DMS153 treated with DMSO at 0.1 percent for 48 hours (cell line): ENCODE measurements at regions not wholly inside any gene's neighbourhood (a gene's known extent, or its start where the extent isn't known, plus 50 kb on each side); places are given as distances from the start of the nearest gene placed in this dataset.

Source experiments
- DNase-seq: peaks from one replicate; lab custom pipeline; 2025; ENCODE audit not compliant: unreplicated experiment; lab: John Stamatoyannopoulos, UW

DNA sequence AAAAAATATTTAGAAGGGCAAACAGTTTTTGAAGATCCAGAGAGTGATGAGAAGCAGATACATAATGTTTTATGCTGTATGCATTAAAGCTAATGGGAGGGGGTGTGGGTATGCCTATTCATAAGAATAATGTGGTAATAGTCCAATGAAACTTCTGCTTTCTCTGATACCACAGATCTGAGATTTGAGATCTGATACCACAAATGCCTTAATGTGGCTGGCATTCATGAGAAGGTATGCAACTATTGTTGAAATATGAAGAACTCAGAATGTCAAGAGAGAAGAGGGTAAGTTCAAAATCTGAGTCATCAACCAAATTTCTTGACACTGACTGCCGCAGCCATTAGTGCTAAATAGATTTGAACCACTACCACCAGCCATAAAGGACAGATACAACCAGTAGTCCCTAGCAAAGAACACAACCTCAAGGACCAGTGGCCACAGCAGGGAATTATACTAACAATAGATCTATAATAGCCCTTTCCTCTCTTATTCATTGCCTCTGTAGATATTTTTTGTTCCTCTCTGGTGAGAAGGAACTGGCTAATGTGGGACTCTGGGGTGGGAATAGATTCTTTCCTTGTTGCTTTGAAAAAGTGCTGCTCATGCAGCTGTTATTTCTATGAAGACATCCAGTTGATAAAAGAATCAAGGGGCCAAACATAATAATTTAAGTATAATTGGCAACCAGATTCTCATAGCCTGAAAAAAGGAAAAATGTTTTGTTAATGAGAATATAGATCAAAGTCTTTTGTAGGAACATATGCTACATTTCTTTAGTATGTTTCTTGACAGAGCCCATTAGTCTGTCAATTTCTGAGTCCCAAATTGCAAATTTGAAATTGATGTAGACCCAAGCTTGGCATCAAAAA is 256.5 kb upstream of the ZNF608 start:
- DNase-seq, result no peak

DNA sequence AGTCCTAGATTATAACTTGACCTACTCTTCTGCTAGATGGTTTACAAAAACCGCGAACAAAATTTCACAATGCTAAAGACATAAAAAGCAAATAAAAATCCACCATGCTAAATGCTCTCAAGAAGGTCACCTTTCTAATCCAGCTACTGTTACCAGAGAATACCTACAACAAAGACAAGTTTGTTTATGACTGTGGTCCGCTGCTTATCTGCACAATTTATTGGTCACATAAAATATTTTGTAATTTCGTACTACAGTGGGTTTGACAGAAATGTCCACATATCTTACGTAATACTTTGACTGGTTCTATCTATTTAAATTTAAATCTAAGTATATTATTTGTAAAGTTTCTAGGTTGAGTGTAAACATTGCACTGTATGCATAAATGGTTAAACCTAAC is 257.6 kb upstream of the ZNF608 start:
- no peak for DNase-seq

DNA sequence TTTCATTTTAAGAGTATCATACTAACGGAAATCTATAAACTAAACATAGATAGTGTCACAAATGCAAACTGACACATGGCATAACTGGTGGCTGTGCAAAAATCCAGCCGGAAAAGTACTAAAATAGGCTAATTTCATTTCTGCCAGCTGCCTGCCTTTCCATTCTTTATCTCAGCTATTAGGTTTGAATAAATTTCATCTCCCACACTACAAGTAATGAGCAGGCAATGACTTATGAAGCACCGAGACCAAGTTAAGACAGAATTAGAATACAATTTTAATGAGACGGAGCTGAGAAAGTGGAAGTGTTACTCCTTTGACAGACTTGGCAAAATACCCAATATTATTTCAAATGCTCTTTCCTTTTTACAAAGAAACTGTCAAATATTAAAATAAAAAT is 258.8 kb upstream of the ZNF608 start:
- no peak for DNase-seq

DNA sequence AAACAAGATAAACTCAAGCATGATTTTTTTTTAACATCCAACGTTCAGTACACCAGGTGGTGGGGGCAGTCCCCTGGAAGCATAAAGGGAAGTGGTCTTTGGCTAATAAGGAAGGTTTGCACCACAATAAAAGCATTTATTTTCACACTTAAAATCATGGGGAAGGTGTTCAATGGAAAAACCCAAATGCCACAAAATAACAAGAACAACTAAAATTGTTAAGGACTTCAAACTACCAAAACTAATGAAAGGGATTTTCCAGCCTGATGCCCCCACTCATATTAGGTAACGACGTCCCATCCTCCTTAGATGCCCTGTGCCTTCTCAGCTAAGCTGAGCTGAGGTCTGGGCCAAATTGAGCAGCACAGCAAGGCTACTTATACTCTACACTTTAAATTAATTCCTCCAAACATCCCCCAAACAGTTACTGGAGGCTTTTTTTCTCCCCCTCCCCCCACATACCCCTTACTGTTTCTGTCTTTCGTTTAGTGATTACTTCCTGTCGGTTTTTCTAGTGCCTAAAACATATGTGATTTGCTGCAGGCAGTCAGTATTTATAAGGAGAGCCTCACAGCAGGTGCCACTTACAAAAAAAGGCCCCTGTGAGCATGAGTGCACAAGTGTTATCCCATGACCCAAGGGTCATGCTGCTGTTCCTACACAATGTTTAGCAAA is 259.7 kb upstream of the ZNF608 start:
- DNase-seq, result no peak

GRCh38 chr5:125010356-125010755 is 263.9 kb upstream of the ZNF608 start:
- DNase-seq, result no peak

DNA sequence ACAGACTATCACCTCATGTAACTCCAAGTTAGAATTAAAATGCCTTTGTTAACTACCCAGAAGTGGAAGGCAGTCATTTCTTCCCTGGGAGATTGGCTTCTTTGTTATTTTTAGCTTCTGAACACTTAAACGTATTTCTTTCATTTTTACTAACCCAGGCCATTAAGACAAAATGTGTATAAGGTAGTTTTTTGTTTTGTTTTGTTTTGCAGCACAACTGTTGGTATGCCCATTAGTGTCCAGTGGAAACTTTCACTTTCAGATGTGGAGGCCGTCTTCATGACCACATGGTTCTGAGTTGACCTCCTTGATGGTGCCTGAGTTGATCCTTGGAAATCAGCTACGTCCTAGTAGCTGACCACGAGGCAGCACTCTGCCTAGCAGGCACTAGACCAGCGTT is 264.6 kb upstream of the ZNF608 start:
- DNase-seq, result no peak

DNA sequence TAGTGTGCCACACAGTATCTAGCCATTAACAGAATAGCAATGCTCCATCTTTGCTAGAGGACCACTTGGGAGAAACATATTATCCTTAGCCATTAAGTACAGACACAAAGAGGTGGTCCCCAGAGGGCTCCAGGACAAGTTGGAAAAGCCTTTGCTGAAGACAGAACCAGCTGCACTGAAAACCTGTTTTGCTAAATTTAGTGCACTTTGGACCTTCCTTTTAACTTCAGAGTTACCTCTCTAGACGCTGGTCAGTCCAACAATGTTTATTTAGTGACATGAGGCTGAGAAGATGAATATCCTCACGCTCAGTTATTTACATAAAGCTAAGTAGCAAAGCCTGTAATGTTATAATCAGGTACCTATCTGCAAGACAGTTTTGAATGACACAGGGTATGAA is 265.0 kb upstream of the ZNF608 start:
- DNase-seq, result no peak

- DNase-seq, result no peak
These were observed 265.5 kb upstream of the ZNF608 start for GRCh38 chr5:125011947-125012346.

DNA sequence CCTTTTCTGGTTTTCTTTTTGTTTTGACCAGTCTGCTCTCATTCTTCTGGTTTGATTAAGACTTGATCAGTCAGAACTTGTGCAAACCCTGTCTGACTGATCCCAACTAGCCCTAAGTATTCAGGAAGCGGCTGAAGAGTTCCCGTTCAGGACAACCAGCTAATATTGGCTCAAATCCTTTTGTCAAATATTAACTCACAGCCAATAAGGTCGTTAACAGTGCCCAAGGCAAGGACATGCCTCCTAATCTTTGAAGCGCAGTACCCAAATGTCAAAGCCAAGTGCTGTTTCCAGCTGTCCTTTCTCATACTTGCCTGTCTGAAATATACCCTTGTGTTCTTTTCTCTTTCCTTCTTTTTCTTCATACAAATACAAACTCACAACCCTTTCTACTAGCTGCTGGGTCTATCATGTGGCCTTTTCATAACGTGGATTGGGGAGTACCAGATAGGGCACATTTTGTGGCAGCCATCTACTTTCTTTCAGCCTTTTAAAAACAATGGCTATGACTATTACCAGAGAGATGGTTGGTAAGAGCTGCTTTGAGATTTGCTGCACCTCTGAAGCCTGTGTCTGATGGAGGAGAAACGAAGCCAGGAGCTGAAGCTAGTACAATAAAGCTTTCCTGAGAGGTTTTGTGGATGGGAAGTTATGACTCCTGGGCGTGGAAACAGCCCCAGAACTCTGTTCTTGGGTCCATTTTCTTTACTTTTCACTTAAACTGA is 266.4 kb upstream of the ZNF608 start:
- no peak for DNase-seq

DNA sequence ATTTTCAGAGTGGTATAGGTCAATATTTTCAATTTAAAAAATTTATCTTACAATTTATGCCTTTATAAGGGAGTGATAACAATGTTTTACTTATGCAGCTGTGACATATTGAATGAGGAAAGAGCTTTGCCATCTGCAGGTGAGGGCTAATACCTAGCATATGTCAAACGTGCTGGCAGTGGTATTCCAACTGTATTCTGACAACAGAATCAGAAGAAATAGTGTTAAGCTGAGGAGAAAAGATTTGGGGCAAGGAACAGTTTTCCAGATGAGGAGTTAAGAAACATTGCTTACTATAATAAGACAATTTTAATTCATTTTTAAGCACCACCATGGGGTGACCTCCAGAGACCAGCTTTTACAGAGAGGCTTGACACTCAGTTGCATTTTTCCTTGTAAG is 267.8 kb upstream of the ZNF608 start:
- no peak for DNase-seq

- DNase-seq, result no peak
These were observed 271.4 kb upstream of the ZNF608 start for GRCh38 chr5:125017796-125018195.

GRCh38 chr5:125023673-125024072 is 277.2 kb upstream of the ZNF608 start:
- no peak for DNase-seq

DNA sequence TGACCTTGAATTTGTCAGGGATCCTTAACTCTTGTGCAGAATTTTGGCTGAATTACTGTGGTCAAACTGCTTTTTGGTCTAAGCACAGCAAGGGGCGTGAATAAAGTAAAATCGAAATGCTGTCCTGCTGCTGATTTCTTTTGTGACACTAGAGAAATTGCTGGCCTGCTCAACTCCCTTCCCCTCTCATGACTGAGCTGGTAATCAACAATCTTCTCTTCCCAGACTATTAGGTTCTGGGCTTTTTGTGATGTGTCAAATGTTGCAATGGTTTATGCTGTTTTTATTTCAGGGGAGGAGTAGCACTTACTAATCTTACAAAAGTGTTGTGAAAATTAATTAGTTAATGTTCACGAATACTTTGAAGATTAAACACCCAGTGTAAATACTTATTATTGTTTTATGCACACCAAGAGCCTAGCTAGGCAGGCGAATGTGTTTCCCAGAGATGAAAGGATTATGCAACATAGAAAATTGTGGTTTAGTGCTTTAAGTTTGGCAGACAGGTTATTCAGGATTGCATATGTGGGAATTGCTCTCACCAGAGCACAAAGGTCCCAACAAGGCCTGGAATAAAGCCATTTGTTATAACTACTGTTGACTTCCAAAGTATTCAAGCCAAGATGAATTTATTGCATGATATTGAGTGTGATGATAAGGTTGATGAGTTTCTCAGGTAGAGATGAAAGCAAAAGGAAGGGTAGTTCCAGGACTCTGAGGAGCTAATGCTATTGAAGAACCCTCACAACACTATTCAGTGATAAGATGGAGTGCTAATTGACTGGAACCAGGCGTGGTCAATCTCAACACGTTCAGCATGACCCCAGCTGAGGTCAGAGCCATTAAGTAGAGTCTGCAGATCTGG is 280.7 kb upstream of the ZNF608 start:
- DNase-seq, result no peak

GRCh38 chr5:125032286-125032685 is 285.8 kb upstream of the ZNF608 start:
- DNase-seq, result no peak

DNA sequence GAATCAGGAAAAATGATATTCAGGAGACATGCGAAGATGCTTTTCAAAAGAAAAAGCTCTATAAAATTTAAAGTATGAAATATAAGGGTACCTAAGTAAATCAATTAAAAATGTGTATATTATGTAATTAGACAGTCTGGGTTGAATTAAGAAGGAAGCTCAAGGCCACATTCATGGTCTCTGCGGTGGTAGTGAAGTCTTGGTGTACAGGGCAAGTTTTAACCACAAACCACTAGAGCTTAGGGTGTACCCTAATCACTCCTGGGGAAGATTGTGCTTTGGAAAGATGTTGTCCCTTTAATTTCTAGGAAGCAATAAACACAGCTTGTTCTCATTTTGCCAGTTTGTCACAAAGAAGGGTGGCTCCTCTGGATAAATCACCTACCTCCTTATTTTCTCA is 287.2 kb upstream of the ZNF608 start:
- no peak for DNase-seq

GRCh38 chr5:125034331-125034730 is 287.9 kb upstream of the ZNF608 start:
- no peak for DNase-seq

- no peak for DNase-seq
These were observed 290.1 kb upstream of the ZNF608 start for GRCh38 chr5:125036494-125036893.

GRCh38 chr5:125037020-125037419 is 290.6 kb upstream of the ZNF608 start:
- no peak for DNase-seq

GRCh38 chr5:125037530-125037929 is 291.1 kb upstream of the ZNF608 start:
- DNase-seq, result no peak

DNA sequence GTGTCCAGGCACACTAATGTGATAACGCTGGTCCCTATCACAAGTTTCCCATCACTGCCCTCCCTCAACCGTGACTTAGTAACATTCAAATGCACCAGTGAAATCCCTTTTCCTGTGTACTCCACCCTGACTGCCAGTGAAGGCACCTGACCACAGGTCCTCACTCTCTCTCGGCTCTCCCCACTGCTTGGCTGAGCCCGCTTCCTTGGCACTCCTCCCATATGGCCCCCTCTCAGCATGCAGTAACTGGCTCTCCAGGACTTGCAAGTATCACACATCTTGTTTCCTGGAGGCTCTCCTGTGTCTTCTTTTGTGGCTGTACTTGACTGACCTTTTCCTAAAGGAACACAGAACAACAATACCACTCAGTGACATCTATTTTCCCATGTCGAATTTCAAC is 292.0 kb upstream of the ZNF608 start:
- no peak for DNase-seq

- no peak for DNase-seq
These were observed 295.4 kb upstream of the ZNF608 start for GRCh38 chr5:125041798-125042197.
